ENCODE measurements at regions not wholly inside any gene's neighbourhood (a gene's known extent, or its start where the extent isn't known, plus 50 kb on each side); places are given as distances from the start of the nearest gene placed in this dataset.

GRCh38 chr6:148142821-148143220 is 199.8 kb upstream of the SASH1 start:
- no peaks in the 10 kb centered on the region for H3K9me3 ChIP-seq
- no peaks in the 10 kb centered on the region for H3K36me3 ChIP-seq
- H3K27me3 ChIP-seq = no peaks in the 10 kb centered on the region
- no peak for TF ChIP-seq CTCF (IDR thresholded peaks at IDR 0.05)
- no peaks in the 10 kb centered on the region for H3K4me1 ChIP-seq (ENCODE audit: control insufficient read depth in 1 of 2, insufficient read depth in 1 of 2, low read depth in 1 of 2, low read length in 1 of 2)
- no peak overlapping the region for H3K4me3 ChIP-seq (ENCODE audit: low read depth in 1 of 2, low read length in 1 of 2)
- no peak overlapping the region for H3K27ac ChIP-seq

- Histone ChIP-seq H3K27ac (no peak overlapping the region), H3K4me1 (ENCODE audit: control insufficient read depth in 1 of 2, insufficient read depth in 1 of 2, low read depth in 1 of 2, low read length in 1 of 2) (no peaks in the 10 kb centered on the region), H3K27me3 (peaks cover 5% of the 10 kb centered on the region), H3K9me3 (no peaks in the 10 kb centered on the region), H3K4me3 (ENCODE audit: low read depth in 1 of 2, low read length in 1 of 2) (no peak overlapping the region), H3K36me3 (no peaks in the 10 kb centered on the region)
- no peak for TF ChIP-seq CTCF (IDR thresholded peaks at IDR 0.05)
Measured at GRCh38 chr6:148143771-148144170, 198.9 kb upstream of the SASH1 start.

- Histone ChIP-seq H3K27me3 (peaks cover 5% of the 10 kb centered on the region), H3K4me3 (ENCODE audit: low read depth in 1 of 2, low read length in 1 of 2) (no peak overlapping the region), H3K4me1 (ENCODE audit: control insufficient read depth in 1 of 2, insufficient read depth in 1 of 2, low read depth in 1 of 2, low read length in 1 of 2) (no peaks in the 10 kb centered on the region), H3K27ac (no peak overlapping the region), H3K36me3 (no peaks in the 10 kb centered on the region), H3K9me3 (no peaks in the 10 kb centered on the region)
- no peak for TF ChIP-seq CTCF (IDR thresholded peaks at IDR 0.05)
Measured at GRCh38 chr6:148144917-148145521, 197.6 kb upstream of the SASH1 start.

- no peaks in the 10 kb centered on the region for H3K36me3 ChIP-seq
- TF ChIP-seq CTCF (IDR thresholded peaks at IDR 0.05) = no peak
- H3K27me3 ChIP-seq = peaks cover 5% of the 10 kb centered on the region
- no peaks in the 10 kb centered on the region for H3K9me3 ChIP-seq
- H3K27ac ChIP-seq = no peak overlapping the region
- H3K4me1 ChIP-seq (ENCODE audit: control insufficient read depth in 1 of 2, insufficient read depth in 1 of 2, low read depth in 1 of 2, low read length in 1 of 2) = no peaks in the 10 kb centered on the region
- no peak overlapping the region for H3K4me3 ChIP-seq (ENCODE audit: low read depth in 1 of 2, low read length in 1 of 2)
Measured at GRCh38 chr6:148146717-148147462, 195.7 kb upstream of the SASH1 start.

GRCh38 chr6:148147463-148147830 is 195.2 kb upstream of the SASH1 start:
- no peak overlapping the region for H3K27ac ChIP-seq
- H3K9me3 ChIP-seq = no peaks in the 10 kb centered on the region
- H3K27me3 ChIP-seq = peaks cover 5% of the 10 kb centered on the region

More at GRCh38 chr6:148147463-148147830, 195.2 kb upstream of the SASH1 start:
- TF ChIP-seq CTCF (IDR thresholded peaks at IDR 0.05) = no peak
- no peaks in the 10 kb centered on the region for H3K36me3 ChIP-seq
- H3K4me1 ChIP-seq (ENCODE audit: control insufficient read depth in 1 of 2, insufficient read depth in 1 of 2, low read depth in 1 of 2, low read length in 1 of 2) = no peaks in the 10 kb centered on the region
- no peak overlapping the region for H3K4me3 ChIP-seq (ENCODE audit: low read depth in 1 of 2, low read length in 1 of 2)

Measured in neutrophil (primary cell).